DMS53 treated with DMSO at 0.1 percent for 48 hours (cell line): ENCODE measurements at regions not wholly inside any gene's neighbourhood (a gene's known extent, or its start where the extent isn't known, plus 50 kb on each side); places are given as distances from the start of the nearest gene placed in this dataset.

ENCODE experiments used
- DNase-seq: peaks from one replicate; lab custom pipeline; 2025; ENCODE audit not compliant: unreplicated experiment; lab: John Stamatoyannopoulos, UW

- no peak for DNase-seq
These were observed 314.7 kb upstream of the DACH1 start for GRCh38 chr13:72181661-72182060.

GRCh38 chr13:72180253-72180952, 313.4 kb upstream of the DACH1 start:
- DNase-seq, result no peak

GRCh38 chr13:72174549-72174948, 307.5 kb upstream of the DACH1 start:
- no peak for DNase-seq

- no peak for DNase-seq
These were observed 303.6 kb upstream of the DACH1 start for GRCh38 chr13:72170571-72170970.

GRCh38 chr13:72168126-72168855, 301.3 kb upstream of the DACH1 start:
- no peak for DNase-seq

GRCh38 chr13:72166102-72166650, 299.2 kb upstream of the DACH1 start:
- no peak for DNase-seq

- DNase-seq, result no peak
These were observed 298.3 kb upstream of the DACH1 start for GRCh38 chr13:72165276-72165675.

- DNase-seq, result no peak
These were observed 297.8 kb upstream of the DACH1 start for GRCh38 chr13:72164811-72165210.

- no peak for DNase-seq
These were observed 296.7 kb upstream of the DACH1 start for GRCh38 chr13:72163678-72164077.

- no peak for DNase-seq
These were observed 294.0 kb upstream of the DACH1 start for GRCh38 chr13:72160977-72161376.

- DNase-seq, result no peak
These were observed 289.8 kb upstream of the DACH1 start for GRCh38 chr13:72156760-72157159.

GRCh38 chr13:72153272-72153671, 286.3 kb upstream of the DACH1 start:
- no peak for DNase-seq

- DNase-seq, result no peak
These were observed 284.2 kb upstream of the DACH1 start for GRCh38 chr13:72151241-72151640.

- no peak for DNase-seq
These were observed 283.5 kb upstream of the DACH1 start for GRCh38 chr13:72150502-72150901.

- DNase-seq, result no peak
These were observed 282.7 kb upstream of the DACH1 start for GRCh38 chr13:72149701-72150100.

GRCh38 chr13:72146816-72147215, 279.8 kb upstream of the DACH1 start:
- DNase-seq, result no peak

- DNase-seq, result no peak
These were observed 278.4 kb upstream of the DACH1 start for GRCh38 chr13:72145383-72145782.

- DNase-seq, result no peak
These were observed 277.6 kb upstream of the DACH1 start for GRCh38 chr13:72144636-72145035.

GRCh38 chr13:72141855-72142519, 275.0 kb upstream of the DACH1 start:
- DNase-seq, result no peak

- DNase-seq, result no peak
These were observed 272.2 kb upstream of the DACH1 start for GRCh38 chr13:72139192-72139591.

- DNase-seq, result no peak
These were observed 265.1 kb upstream of the DACH1 start for GRCh38 chr13:72132075-72132474.

GRCh38 chr13:72129117-72129516, 262.1 kb upstream of the DACH1 start:
- DNase-seq, result no peak
